Mammary epithelial cell (primary cell): ENCODE measurements at regions not wholly inside any gene's neighbourhood (a gene's known extent, or its start where the extent isn't known, plus 50 kb on each side); places are given as distances from the start of the nearest gene placed in this dataset.

Source experiments
- EZH2 ChIP-seq: IDR thresholded peaks from 2 replicates; pipeline ENCODE4 v1.6.1; 2012; ENCODE audit warnings: low read length, inconsistent platforms, borderline replicate concordance
- TF ChIP-seq, protein P1 (sequence below), 2 donors: IDR thresholded peaks in 1 of 2; conservative IDR thresholded peaks in 1 of 2; 2 replicates each; pipeline ENCODE4 v1.5.1; 2011 to 2012; ENCODE audit warnings: inconsistent platforms in 2 of 2, low read length in 2 of 2, mild to moderate bottlenecking in 2 of 2, control low read depth in 1 of 2, low read depth in 1 of 2; ENCODE audit not compliant: insufficient read depth in 1 of 2; ENCODE audit errors: extremely low read depth in 1 of 2

GRCh38 chr22:25437414-25438160 lies 126.9 kb upstream of the GRK3 start:
- no peak for TF ChIP-seq EZH2
- TF ChIP-seq, protein P1, sequence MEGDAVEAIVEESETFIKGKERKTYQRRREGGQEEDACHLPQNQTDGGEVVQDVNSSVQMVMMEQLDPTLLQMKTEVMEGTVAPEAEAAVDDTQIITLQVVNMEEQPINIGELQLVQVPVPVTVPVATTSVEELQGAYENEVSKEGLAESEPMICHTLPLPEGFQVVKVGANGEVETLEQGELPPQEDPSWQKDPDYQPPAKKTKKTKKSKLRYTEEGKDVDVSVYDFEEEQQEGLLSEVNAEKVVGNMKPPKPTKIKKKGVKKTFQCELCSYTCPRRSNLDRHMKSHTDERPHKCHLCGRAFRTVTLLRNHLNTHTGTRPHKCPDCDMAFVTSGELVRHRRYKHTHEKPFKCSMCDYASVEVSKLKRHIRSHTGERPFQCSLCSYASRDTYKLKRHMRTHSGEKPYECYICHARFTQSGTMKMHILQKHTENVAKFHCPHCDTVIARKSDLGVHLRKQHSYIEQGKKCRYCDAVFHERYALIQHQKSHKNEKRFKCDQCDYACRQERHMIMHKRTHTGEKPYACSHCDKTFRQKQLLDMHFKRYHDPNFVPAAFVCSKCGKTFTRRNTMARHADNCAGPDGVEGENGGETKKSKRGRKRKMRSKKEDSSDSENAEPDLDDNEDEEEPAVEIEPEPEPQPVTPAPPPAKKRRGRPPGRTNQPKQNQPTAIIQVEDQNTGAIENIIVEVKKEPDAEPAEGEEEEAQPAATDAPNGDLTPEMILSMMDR (conservative IDR thresholded peaks at IDR 0.05 in 1 of 2, IDR thresholded peaks at IDR 0.05 in 1 of 2; ENCODE audit: extremely low read depth in 1 of 2, insufficient read depth in 1 of 2, low read depth in 1 of 2, low read length in 2 of 2): no peak
